ENCODE measurements at regions not wholly inside any gene's neighbourhood (a gene's known extent, or its start where the extent isn't known, plus 50 kb on each side); places are given as distances from the start of the nearest gene placed in this dataset.

DNA sequence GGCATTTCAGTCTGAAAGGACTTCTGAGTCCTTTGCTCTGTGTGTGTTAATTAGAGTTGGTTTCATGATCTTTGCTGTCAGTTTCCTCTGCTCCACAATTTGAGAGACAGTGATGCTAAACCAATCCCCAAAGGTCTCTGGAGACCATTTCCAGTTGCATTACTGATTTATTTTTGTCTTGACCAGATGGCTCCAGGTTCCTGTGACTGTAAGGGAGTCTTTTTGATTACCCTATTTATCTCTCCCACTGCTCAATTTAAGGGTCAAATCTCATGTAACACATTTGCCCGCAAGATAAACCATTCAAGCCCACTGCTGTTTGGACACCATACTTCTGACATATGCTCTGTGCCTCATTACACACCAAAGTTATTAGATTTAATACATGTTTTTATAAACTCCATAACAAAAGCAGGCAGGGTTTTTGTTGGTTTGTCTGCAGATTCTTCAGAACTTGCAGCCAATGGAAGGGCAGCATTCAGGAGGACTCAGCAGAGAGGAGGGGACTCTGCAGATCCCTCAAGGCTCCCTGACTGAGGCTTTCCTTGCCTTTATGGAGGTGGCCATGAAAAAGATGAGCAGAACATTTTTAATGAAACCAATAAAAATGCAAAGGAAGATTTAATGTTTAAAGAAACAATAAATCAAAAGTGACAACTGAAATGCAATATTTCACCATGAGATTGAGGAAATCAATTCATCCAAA, 889.3 kb upstream of the CELF4 start:
- ChIA-PET CTCF (ENCODE audit: unreplicated experiment) (no interaction called here), POLR2A (no interaction called here)
- Histone ChIP-seq H4K20me1 (ENCODE audit: insufficient read depth, low read length) (no peaks in the 10 kb centered on the region), H3K4me3 (ENCODE audit: low read depth, low read length, poor library complexity, severe bottlenecking) (no peak overlapping the region), H3K9me2 (ENCODE audit: insufficient read depth, low read length) (no peaks in the 10 kb centered on the region), H3K4me1 (ENCODE audit: insufficient read depth, low read length, poor library complexity, severe bottlenecking) (no peaks in the 10 kb centered on the region), H3K36me3 (ENCODE audit: insufficient read depth, low read length) (no peaks in the 10 kb centered on the region), H3K9me3 (ENCODE audit: low read length) (no peaks in the 10 kb centered on the region), H3K4me2 (ENCODE audit: low read length) (no peak overlapping the region), H3K27ac (ENCODE audit: low read depth, low read length, poor library complexity, severe bottlenecking) (no peak overlapping the region), H3K79me2 (ENCODE audit: insufficient read depth, low read depth, low read length) (no peaks in the 10 kb centered on the region), H2AFZ (ENCODE audit: low read length) (no peak overlapping the region)
- no peak for DNase-seq (ENCODE audit: low spot score)
- no TSS peak for BruUV-seq (replicated peaks)
- TF ChIP-seq, protein P1, sequence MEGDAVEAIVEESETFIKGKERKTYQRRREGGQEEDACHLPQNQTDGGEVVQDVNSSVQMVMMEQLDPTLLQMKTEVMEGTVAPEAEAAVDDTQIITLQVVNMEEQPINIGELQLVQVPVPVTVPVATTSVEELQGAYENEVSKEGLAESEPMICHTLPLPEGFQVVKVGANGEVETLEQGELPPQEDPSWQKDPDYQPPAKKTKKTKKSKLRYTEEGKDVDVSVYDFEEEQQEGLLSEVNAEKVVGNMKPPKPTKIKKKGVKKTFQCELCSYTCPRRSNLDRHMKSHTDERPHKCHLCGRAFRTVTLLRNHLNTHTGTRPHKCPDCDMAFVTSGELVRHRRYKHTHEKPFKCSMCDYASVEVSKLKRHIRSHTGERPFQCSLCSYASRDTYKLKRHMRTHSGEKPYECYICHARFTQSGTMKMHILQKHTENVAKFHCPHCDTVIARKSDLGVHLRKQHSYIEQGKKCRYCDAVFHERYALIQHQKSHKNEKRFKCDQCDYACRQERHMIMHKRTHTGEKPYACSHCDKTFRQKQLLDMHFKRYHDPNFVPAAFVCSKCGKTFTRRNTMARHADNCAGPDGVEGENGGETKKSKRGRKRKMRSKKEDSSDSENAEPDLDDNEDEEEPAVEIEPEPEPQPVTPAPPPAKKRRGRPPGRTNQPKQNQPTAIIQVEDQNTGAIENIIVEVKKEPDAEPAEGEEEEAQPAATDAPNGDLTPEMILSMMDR (conservative IDR thresholded peaks at IDR 0.05; ENCODE audit: low read length): no peak
- TF ChIP-seq EZH2phosphoT487 (IDR thresholded peaks at IDR 0.05; ENCODE audit: borderline replicate concordance, low read depth, low read length): no peak
- intact Hi-C loops (cut with micrococcal nuclease; ENCODE audit: unreplicated experiment): no loop called here

DNA sequence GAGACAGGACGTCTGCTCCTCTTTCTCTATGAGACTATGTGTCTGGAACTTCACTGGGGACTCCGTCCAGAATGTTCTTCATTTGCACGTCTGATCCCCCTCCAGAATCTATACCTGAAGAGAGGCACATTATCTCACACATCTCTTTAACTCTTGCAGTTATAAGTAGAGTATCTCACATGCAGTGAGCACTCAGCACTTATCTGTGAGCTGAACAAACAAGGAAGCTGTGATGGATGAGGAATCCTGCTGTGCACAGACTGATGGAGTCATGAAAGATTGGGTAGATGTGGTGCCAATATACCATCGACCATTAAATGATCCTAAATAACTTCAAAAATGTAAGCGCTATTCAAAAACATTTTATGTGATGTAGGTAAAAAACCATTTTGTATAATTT, 888.3 kb upstream of the CELF4 start:
- intact Hi-C loops (cut with micrococcal nuclease; ENCODE audit: unreplicated experiment): no loop called here
- DNase-seq (ENCODE audit: low spot score): no peak
- Histone ChIP-seq H3K4me2 (ENCODE audit: low read length) (no peak overlapping the region), H3K9me3 (ENCODE audit: low read length) (no peaks in the 10 kb centered on the region), H3K36me3 (ENCODE audit: insufficient read depth, low read length) (no peaks in the 10 kb centered on the region), H2AFZ (ENCODE audit: low read length) (no peak overlapping the region), H3K9me2 (ENCODE audit: insufficient read depth, low read length) (no peaks in the 10 kb centered on the region), H3K79me2 (ENCODE audit: insufficient read depth, low read depth, low read length) (no peaks in the 10 kb centered on the region), H4K20me1 (ENCODE audit: insufficient read depth, low read length) (no peaks in the 10 kb centered on the region), H3K4me1 (ENCODE audit: insufficient read depth, low read length, poor library complexity, severe bottlenecking) (no peaks in the 10 kb centered on the region), H3K27ac (ENCODE audit: low read depth, low read length, poor library complexity, severe bottlenecking) (no peak overlapping the region), H3K4me3 (ENCODE audit: low read depth, low read length, poor library complexity, severe bottlenecking) (no peak overlapping the region)
- CTCF ChIA-PET (ENCODE audit: unreplicated experiment): no interaction called here
- TF ChIP-seq EZH2phosphoT487 (IDR thresholded peaks at IDR 0.05; ENCODE audit: borderline replicate concordance, low read depth, low read length): no peak
- TF ChIP-seq, protein P1 (conservative IDR thresholded peaks at IDR 0.05; ENCODE audit: low read length): no peak
- POLR2A ChIA-PET: no interaction called here
- no TSS peak for BruUV-seq (replicated peaks)

DNA sequence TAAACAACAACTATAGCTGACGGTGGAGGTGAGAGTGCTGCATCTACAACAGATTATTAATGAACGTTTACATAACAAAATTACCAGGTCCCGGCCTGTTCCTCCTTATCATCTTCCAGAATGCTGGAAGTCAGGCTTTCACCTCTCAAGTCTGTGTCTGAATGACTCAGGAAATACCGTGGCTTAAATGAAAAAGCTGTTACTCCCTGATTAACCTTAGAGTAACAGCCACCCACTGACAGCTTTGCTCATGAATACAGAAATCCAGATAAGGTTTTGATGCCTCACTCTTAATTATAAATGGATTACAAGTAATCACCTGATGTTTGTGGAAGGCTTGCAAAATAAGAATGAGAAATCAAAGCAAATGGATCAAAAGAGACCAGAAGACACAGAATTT, 885.3 kb upstream of the CELF4 start:
- no TSS peak for BruUV-seq (replicated peaks)
- H4K20me1 ChIP-seq (ENCODE audit: insufficient read depth, low read length): no peaks in the 10 kb centered on the region
- CTCF ChIA-PET (ENCODE audit: unreplicated experiment): no interaction called here

More for the DNA sequence above, 885.3 kb upstream of the CELF4 start:
- Histone ChIP-seq H3K79me2 (ENCODE audit: insufficient read depth, low read depth, low read length) (no peaks in the 10 kb centered on the region), H3K4me2 (ENCODE audit: low read length) (no peak overlapping the region), H3K4me3 (ENCODE audit: low read depth, low read length, poor library complexity, severe bottlenecking) (no peak overlapping the region), H3K27ac (ENCODE audit: low read depth, low read length, poor library complexity, severe bottlenecking) (no peak overlapping the region), H3K9me2 (ENCODE audit: insufficient read depth, low read length) (no peaks in the 10 kb centered on the region), H3K9me3 (ENCODE audit: low read length) (no peaks in the 10 kb centered on the region), H3K4me1 (ENCODE audit: insufficient read depth, low read length, poor library complexity, severe bottlenecking) (no peaks in the 10 kb centered on the region), H3K36me3 (ENCODE audit: insufficient read depth, low read length) (no peaks in the 10 kb centered on the region), H2AFZ (ENCODE audit: low read length) (no peak overlapping the region)
- DNase-seq (ENCODE audit: low spot score): no peak
- POLR2A ChIA-PET: no interaction called here
- intact Hi-C loops (cut with micrococcal nuclease; ENCODE audit: unreplicated experiment): no loop called here
- TF ChIP-seq, protein P1 (conservative IDR thresholded peaks at IDR 0.05; ENCODE audit: low read length): no peak
- TF ChIP-seq EZH2phosphoT487 (IDR thresholded peaks at IDR 0.05; ENCODE audit: borderline replicate concordance, low read depth, low read length): no peak
